Uterus (tissue), 3 donors: ENCODE measurements at regions not wholly inside any gene's neighbourhood (a gene's known extent, or its start where the extent isn't known, plus 50 kb on each side); places are given as distances from the start of the nearest gene placed in this dataset.

Experiments
- DNase-seq, 2 donors: peaks; one replicate each; pipeline ENCODE4 v3.0.0-alpha.2; 2019 to 2020
- H3K27ac ChIP-seq, 2 donors: fragments of 200-600 bp; sonication (generic); 1 replicate in 1 of 2; 2 replicates in 1 of 2; pipeline ENCODE4 v1.5.1; 2016 to 2018
- H3K27me3 ChIP-seq, 2 donors: fragments of 200-600 bp; sonication (generic); one replicate each; pipeline ENCODE4 v1.5.1; 2018 to 2019; ENCODE audit warnings: control low read depth in 1 of 2
- H3K36me3 ChIP-seq, 2 donors: fragments of 200-600 bp; sonication (generic); one replicate each; pipeline ENCODE4 v1.5.1; 2019; ENCODE audit warnings: control low read depth in 1 of 2
- H3K4me1 ChIP-seq, 2 donors: fragments of 200-600 bp; sonication (generic); one replicate each; pipeline ENCODE4 v1.5.1; 2018 to 2019; ENCODE audit warnings: control low read depth in 1 of 2
- H3K4me3 ChIP-seq, 2 donors: fragments of 200-600 bp; sonication (generic); 1 replicate in 1 of 2; 2 replicates in 1 of 2; pipeline ENCODE4 v1.5.1; 2018 to 2019; ENCODE audit warnings: mild to moderate bottlenecking in 1 of 2
- H3K9me3 ChIP-seq, 2 donors: fragments of 200-600 bp; sonication (generic); one replicate each; pipeline ENCODE4 v1.5.1; 2019; ENCODE audit warnings: control low read depth in 1 of 2
- CTCF ChIP-seq, 4 experiments: fragments of 200-600 bp in 2 of 4; fragments of 450-650 bp in 2 of 4; sonication (generic) in 2 of 4; IDR thresholded peaks; one replicate each; pipeline ENCODE4 v1.5.1; 2016 to 2019; ENCODE audit warnings: antibody characterized with exemption in 4 of 4, mild to moderate bottlenecking in 2 of 4, moderate library complexity in 1 of 4
- POLR2A ChIP-seq, 2 donors: fragments of 450-650 bp; IDR thresholded peaks; one replicate each; pipeline ENCODE4 v1.6.1; 2016; ENCODE audit warnings: antibody characterized with exemption in 2 of 2, mild to moderate bottlenecking in 1 of 2, moderate library complexity in 1 of 2
- intact Hi-C: fragments of 100-400 bp; cut with DNase I; formaldehyde crosslinking; loops from one replicate; pipeline ENCODE4 v1.15.1; 2023; ENCODE audit warnings: low total_unique reads
- donor health status: DM: yes; HTN: yes; CAD: no.

- H3K27ac ChIP-seq: no peak overlapping the region
- H3K27me3 ChIP-seq: no peaks in the 10 kb centered on the region
- no peaks in the 10 kb centered on the region for H3K9me3 ChIP-seq
- no peaks in the 10 kb centered on the region for H3K4me1 ChIP-seq
- TF ChIP-seq POLR2A (IDR thresholded peaks at IDR 0.05): no peak
- no peak for TF ChIP-seq CTCF (IDR thresholded peaks at IDR 0.05)
- DNase-seq: no peak
- no peak overlapping the region for H3K4me3 ChIP-seq
- intact Hi-C loops: no loop called here
- no peaks in the 10 kb centered on the region for H3K36me3 ChIP-seq
These were observed 145.1 kb upstream of the HCCS start for GRCh38 chrX:10966057-10966456.

GRCh38 chrX:10971176-10971575 lies 140.0 kb upstream of the HCCS start:
- no peaks in the 10 kb centered on the region for H3K36me3 ChIP-seq
- no peak for TF ChIP-seq CTCF (IDR thresholded peaks at IDR 0.05)
- TF ChIP-seq POLR2A (IDR thresholded peaks at IDR 0.05): no peak
- no peak for DNase-seq
- no peak overlapping the region for H3K27ac ChIP-seq
- no peaks in the 10 kb centered on the region for H3K27me3 ChIP-seq
- H3K4me3 ChIP-seq: no peak overlapping the region
- H3K4me1 ChIP-seq: no peaks in the 10 kb centered on the region
- H3K9me3 ChIP-seq: no peaks in the 10 kb centered on the region
- intact Hi-C loops: no loop called here

GRCh38 chrX:10971759-10972158 lies 139.4 kb upstream of the HCCS start:
- intact Hi-C loops: no loop called here
- no peak for DNase-seq
- no peak for TF ChIP-seq CTCF (IDR thresholded peaks at IDR 0.05)
- TF ChIP-seq POLR2A (IDR thresholded peaks at IDR 0.05): no peak

GRCh38 chrX:10972706-10973105 lies 138.4 kb upstream of the HCCS start:
- TF ChIP-seq POLR2A (IDR thresholded peaks at IDR 0.05) (no peak), CTCF (IDR thresholded peaks at IDR 0.05) (no peak)
- Histone ChIP-seq H3K4me3 (no peak overlapping the region), H3K27ac (no peak overlapping the region), H3K9me3 (no peaks in the 10 kb centered on the region), H3K36me3 (no peaks in the 10 kb centered on the region), H3K27me3 (no peaks in the 10 kb centered on the region), H3K4me1 (no peaks in the 10 kb centered on the region)
- DNase-seq: no peak
- intact Hi-C loops: no loop called here

More at GRCh38 chrX:10971759-10972158, 139.4 kb upstream of the HCCS start:
- Histone ChIP-seq H3K4me3 (no peak overlapping the region), H3K9me3 (no peaks in the 10 kb centered on the region), H3K36me3 (no peaks in the 10 kb centered on the region), H3K27ac (no peak overlapping the region), H3K4me1 (no peaks in the 10 kb centered on the region), H3K27me3 (no peaks in the 10 kb centered on the region)

- intact Hi-C loops: no loop called here
- no peak for DNase-seq
- Histone ChIP-seq H3K4me3 (no peak overlapping the region), H3K36me3 (no peaks in the 10 kb centered on the region), H3K4me1 (no peaks in the 10 kb centered on the region), H3K27ac (no peak overlapping the region), H3K27me3 (no peaks in the 10 kb centered on the region), H3K9me3 (no peaks in the 10 kb centered on the region)
- TF ChIP-seq POLR2A (IDR thresholded peaks at IDR 0.05): no peak
- TF ChIP-seq CTCF (IDR thresholded peaks at IDR 0.05): no peak
These were observed 136.2 kb upstream of the HCCS start for GRCh38 chrX:10974920-10975319.
